ENCODE measurements at regions not wholly inside any gene's neighbourhood (a gene's known extent, or its start where the extent isn't known, plus 50 kb on each side); places are given as distances from the start of the nearest gene placed in this dataset.

GRCh38 chrX:143935601-143936000 is 51.7 kb downstream of the UBE2NL start:
- TF ChIP-seq, protein P1, sequence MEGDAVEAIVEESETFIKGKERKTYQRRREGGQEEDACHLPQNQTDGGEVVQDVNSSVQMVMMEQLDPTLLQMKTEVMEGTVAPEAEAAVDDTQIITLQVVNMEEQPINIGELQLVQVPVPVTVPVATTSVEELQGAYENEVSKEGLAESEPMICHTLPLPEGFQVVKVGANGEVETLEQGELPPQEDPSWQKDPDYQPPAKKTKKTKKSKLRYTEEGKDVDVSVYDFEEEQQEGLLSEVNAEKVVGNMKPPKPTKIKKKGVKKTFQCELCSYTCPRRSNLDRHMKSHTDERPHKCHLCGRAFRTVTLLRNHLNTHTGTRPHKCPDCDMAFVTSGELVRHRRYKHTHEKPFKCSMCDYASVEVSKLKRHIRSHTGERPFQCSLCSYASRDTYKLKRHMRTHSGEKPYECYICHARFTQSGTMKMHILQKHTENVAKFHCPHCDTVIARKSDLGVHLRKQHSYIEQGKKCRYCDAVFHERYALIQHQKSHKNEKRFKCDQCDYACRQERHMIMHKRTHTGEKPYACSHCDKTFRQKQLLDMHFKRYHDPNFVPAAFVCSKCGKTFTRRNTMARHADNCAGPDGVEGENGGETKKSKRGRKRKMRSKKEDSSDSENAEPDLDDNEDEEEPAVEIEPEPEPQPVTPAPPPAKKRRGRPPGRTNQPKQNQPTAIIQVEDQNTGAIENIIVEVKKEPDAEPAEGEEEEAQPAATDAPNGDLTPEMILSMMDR (IDR thresholded peaks at IDR 0.05) = no peak
- ATAC-seq (no peak), DNase-seq (no peak)
- Histone ChIP-seq H3K4me1 (no peaks in the 10 kb centered on the region), H3K4me3 (no peak overlapping the region), H3K36me3 (no peaks in the 10 kb centered on the region), H3K9me3 (peaks cover 0 to 4% (median 0%) of the 10 kb centered on the region in 11 donors), H3K27ac (no peak overlapping the region), H3K27me3 (no peaks in the 10 kb centered on the region)
- 36 to 47% methylated on average over 3 of the region's 3 CpGs for WGBS, 2 donors
- intact Hi-C loops (cut with DNase I) = loop anchor here in 1 of 10 donors (5.0 kb wide), 1 partner anchor 1492 kb away; no protein-coding TSS in a partner anchor

DNA sequence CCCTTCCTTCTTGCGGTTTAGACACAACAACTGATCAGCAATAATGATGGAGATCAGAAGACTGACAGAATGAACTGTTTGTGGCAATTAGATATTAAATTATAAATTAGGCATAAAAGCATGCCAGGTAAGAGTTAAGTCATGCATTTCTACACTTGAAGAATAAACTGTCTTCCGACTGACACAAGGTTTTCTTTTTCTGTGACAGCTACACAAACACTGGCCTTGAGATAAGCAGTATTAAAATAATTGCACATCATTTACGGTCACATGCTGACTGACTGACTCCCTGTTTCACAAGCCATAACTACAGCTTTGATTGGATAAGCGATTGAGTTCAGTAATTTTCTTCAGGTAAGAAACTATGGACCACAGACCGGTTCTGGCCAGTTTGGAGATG is 56.2 kb downstream of the UBE2NL start:
- Histone ChIP-seq H3K36me3 (no peaks in the 10 kb centered on the region), H3K4me1 (no peaks in the 10 kb centered on the region), H3K4me3 (no peak overlapping the region), H3K27ac (no peak overlapping the region), H3K9me3 (peaks cover 0 to 4% (median 0%) of the 10 kb centered on the region in 11 donors), H3K27me3 (no peaks in the 10 kb centered on the region)
- DNase-seq (no peak), ATAC-seq (no peak)
- TF ChIP-seq, protein P1 (IDR thresholded peaks at IDR 0.05) = no peak
- whole genome bisulfite sequencing, 2 donors = 69 to 75% methylated on average over 5 of the region's 5 CpGs
- intact Hi-C loops (cut with DNase I) = no loop called here

DNA sequence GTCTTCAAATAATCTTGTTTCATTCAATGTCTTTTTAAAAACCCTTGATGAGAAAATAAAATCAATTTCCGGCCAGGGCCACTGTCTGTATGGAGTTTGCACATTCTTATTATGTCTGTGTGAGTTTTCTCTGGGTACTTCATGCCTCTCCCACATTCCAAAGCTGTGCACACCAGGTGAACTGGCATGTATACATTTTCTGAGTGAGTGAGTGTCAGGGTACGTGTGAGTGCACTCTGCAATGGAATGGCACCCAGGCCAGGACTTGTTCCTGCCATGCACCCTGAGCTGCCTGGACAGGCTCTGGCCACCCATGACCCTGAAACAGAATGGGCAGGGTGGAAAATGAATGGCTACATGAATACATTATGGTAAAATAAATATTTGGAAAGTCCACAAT is 61.3 kb downstream of the UBE2NL start:
- H3K9me3 ChIP-seq = peaks cover 0 to 25% (median 0%) of the 10 kb centered on the region in 11 donors
- no peak for DNase-seq
- intact Hi-C loops (cut with DNase I) = no loop called here
- 64 to 66% methylated on average over 2 of the region's 2 CpGs for WGBS, 2 donors
- ATAC-seq = no peak
- H3K27ac ChIP-seq = no peak overlapping the region
- no peaks in the 10 kb centered on the region for H3K4me1 ChIP-seq
- no peak overlapping the region for H3K4me3 ChIP-seq
- H3K36me3 ChIP-seq = no peaks in the 10 kb centered on the region
- H3K27me3 ChIP-seq = no peaks in the 10 kb centered on the region
- TF ChIP-seq, protein P1 (IDR thresholded peaks at IDR 0.05) = no peak

- H3K4me1 ChIP-seq = no peaks in the 10 kb centered on the region
- no peak for ATAC-seq
- intact Hi-C loops (cut with DNase I) = no loop called here
- H3K27ac ChIP-seq = no peak overlapping the region
- no peak for DNase-seq
- peaks cover 0 to 3% (median 0%) of the 10 kb centered on the region in 11 donors for H3K9me3 ChIP-seq
- no peak overlapping the region for H3K4me3 ChIP-seq
- 81 to 82% methylated on average over 6 of the region's 6 CpGs for whole genome bisulfite sequencing, 2 donors
- H3K27me3 ChIP-seq = no peaks in the 10 kb centered on the region
- no peaks in the 10 kb centered on the region for H3K36me3 ChIP-seq
- TF ChIP-seq, protein P1 (IDR thresholded peaks at IDR 0.05) = no peak
Measured at GRCh38 chrX:143964549-143964948, 80.7 kb downstream of the UBE2NL start.

Data from heart right ventricle (tissue), 16 donors.